GM19023 (cell line): ENCODE measurements at regions not wholly inside any gene's neighbourhood (a gene's known extent, or its start where the extent isn't known, plus 50 kb on each side); places are given as distances from the start of the nearest gene placed in this dataset.

ENCODE experiments used
- ATAC-seq: cut with Tn5 transposase; IDR thresholded peaks from one replicate; pipeline ENCODE4 v1.9.1; 2021; ENCODE audit warnings: mild to moderate bottlenecking, moderate library complexity; ENCODE audit not compliant: unreplicated experiment

- no peak for ATAC-seq
These were observed 592.5 kb downstream of the PCDH18 start for GRCh38 chr4:136939781-136940180.

GRCh38 chr4:136935871-136936270, 596.4 kb downstream of the PCDH18 start:
- ATAC-seq, result no peak

GRCh38 chr4:136935305-136935704, 597.0 kb downstream of the PCDH18 start:
- no peak for ATAC-seq

GRCh38 chr4:136934601-136935000, 597.7 kb downstream of the PCDH18 start:
- no peak for ATAC-seq

GRCh38 chr4:136931781-136932180, 600.5 kb downstream of the PCDH18 start:
- ATAC-seq, result no peak

- no peak for ATAC-seq
These were observed 603.3 kb downstream of the PCDH18 start for GRCh38 chr4:136928957-136929411.

- no peak for ATAC-seq
These were observed 605.1 kb downstream of the PCDH18 start for GRCh38 chr4:136927172-136927571.

GRCh38 chr4:136925203-136925602, 607.1 kb downstream of the PCDH18 start:
- no peak for ATAC-seq

GRCh38 chr4:136922066-136922465, 610.2 kb downstream of the PCDH18 start:
- ATAC-seq, result no peak

- no peak for ATAC-seq
These were observed 612.0 kb downstream of the PCDH18 start for GRCh38 chr4:136920092-136920881.

GRCh38 chr4:136918772-136919171, 613.5 kb downstream of the PCDH18 start:
- no peak for ATAC-seq

- ATAC-seq, result no peak
These were observed 614.8 kb downstream of the PCDH18 start for GRCh38 chr4:136917312-136918110.

GRCh38 chr4:136909626-136910025, 622.7 kb downstream of the PCDH18 start:
- ATAC-seq, result no peak

GRCh38 chr4:136908122-136908521, 624.2 kb downstream of the PCDH18 start:
- no peak for ATAC-seq

- ATAC-seq, result no peak
These were observed 631.6 kb downstream of the PCDH18 start for GRCh38 chr4:136900696-136901095.

- no peak for ATAC-seq
These were observed 633.6 kb downstream of the PCDH18 start for GRCh38 chr4:136898590-136899248.

- ATAC-seq, result no peak
These were observed 638.7 kb downstream of the PCDH18 start for GRCh38 chr4:136893573-136893972.

GRCh38 chr4:136881666-136882065, 650.6 kb downstream of the PCDH18 start:
- no peak for ATAC-seq

- ATAC-seq, result no peak
These were observed 658.7 kb downstream of the PCDH18 start for GRCh38 chr4:136873555-136873954.

- no peak for ATAC-seq
These were observed 664.8 kb downstream of the PCDH18 start for GRCh38 chr4:136867465-136867864.

- ATAC-seq, result no peak
These were observed 666.8 kb downstream of the PCDH18 start for GRCh38 chr4:136865526-136865925.
